ENCODE measurements at regions not wholly inside any gene's neighbourhood (a gene's known extent, or its start where the extent isn't known, plus 50 kb on each side); places are given as distances from the start of the nearest gene placed in this dataset.

DNA sequence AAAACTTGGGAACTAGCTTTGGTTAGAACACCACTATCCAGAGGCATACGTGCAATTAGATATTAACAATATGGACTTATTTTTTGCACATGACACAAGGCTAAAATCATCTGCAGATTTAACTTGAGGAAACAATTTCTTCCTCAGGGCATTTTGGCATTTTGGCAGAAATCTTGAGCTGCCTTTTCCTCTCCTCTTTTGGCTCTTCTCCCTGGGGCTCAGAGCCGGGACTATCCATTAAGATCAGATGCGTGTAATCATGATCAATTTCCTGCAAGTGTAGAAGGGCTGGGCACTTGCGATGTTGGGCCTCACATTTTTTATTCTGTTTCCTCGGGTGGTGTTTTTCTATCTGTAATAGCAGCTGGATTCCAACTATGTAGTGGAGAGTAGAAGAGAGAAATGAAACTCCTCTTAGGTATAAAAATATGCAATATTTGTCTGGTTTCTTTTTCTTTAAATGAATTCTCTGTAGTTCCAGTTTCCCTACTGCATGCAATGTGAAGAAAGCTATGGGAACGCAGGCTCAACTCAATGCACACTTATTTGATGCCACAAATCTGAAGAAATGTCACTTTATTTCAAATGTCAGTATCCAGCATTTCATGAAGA, 1010.8 kb downstream of the FLRT2 start:
- no peak overlapping the region for H4K5ac ChIP-seq (ENCODE audit: low read depth, low read length)
- in situ Hi-C loops (cut with MboI; ENCODE audit: low sequenced_read_pairs) (no loop called here), dilution Hi-C loops (cut with HindIII; ENCODE audit: low sequenced_read_pairs, unreplicated experiment) (no loop called here), intact Hi-C loops (cut with micrococcal nuclease) (no loop called here)
- ChIA-PET CTCF (interaction anchor here (0.5 kb wide), 1 partner anchor 51 kb away, joined by 6 read pairs; no protein-coding TSS in a partner anchor), POLR2A (ENCODE audit: unreplicated experiment) (interaction anchor here (1.2 kb wide), 1 partner anchor 9 kb away, joined by 3 read pairs; no protein-coding TSS in a partner anchor)
- H3K9me3 ChIP-seq (ENCODE audit: control insufficient read depth, insufficient read depth, low read length) = no peaks in the 10 kb centered on the region
- no peak overlapping the region for H2AK5ac ChIP-seq (ENCODE audit: low read depth, low read length)
- H2BK15ac ChIP-seq (ENCODE audit: low read depth, low read length) = no peak overlapping the region
- no peaks in the 10 kb centered on the region for H4K20me1 ChIP-seq (ENCODE audit: insufficient read depth, low read length)
- no peaks in the 10 kb centered on the region for H3K27me3 ChIP-seq (ENCODE audit: control insufficient read depth, insufficient read depth, low read length)
- DNase-seq = no peak
- H2BK5ac ChIP-seq (ENCODE audit: low read depth, low read length, poor library complexity, severe bottlenecking) = no peak overlapping the region
- no peak overlapping the region for H3K23ac ChIP-seq (ENCODE audit: low read depth, low read length)
- H3K56ac ChIP-seq (ENCODE audit: extremely low read depth, insufficient read depth, low read length) = no peak overlapping the region
- H3K27ac ChIP-seq (ENCODE audit: insufficient read depth, low read length) = no peak overlapping the region
- no peak overlapping the region for H3K4ac ChIP-seq (ENCODE audit: low read depth, low read length)
- no peaks in the 10 kb centered on the region for H3K36me3 ChIP-seq (ENCODE audit: control insufficient read depth, insufficient read depth, low read length)
- no peaks in the 10 kb centered on the region for H3K79me1 ChIP-seq (ENCODE audit: low read depth in 1 of 2, low read length in 2 of 2)
- no peak for TF ChIP-seq CHD1 (IDR thresholded peaks at IDR 0.05; ENCODE audit: low read depth, low read length)
- TF ChIP-seq NFE2L2 (IDR thresholded peaks at IDR 0.05; ENCODE audit: low read depth, low read length) = no peak
- no peak overlapping the region for H3K4me3 ChIP-seq (ENCODE audit: insufficient read depth, low read depth, low read length)
- BruUV-seq (replicated peaks) = no TSS peak
- no peak overlapping the region for H3K4me2 ChIP-seq (ENCODE audit: low read depth, low read length)
- H2BK20ac ChIP-seq (ENCODE audit: low read depth, low read length) = no peak overlapping the region
- H2BK120ac ChIP-seq (ENCODE audit: low read depth, low read length) = no peak overlapping the region
- no peak overlapping the region for H4K8ac ChIP-seq (ENCODE audit: low read depth in 2 of 2, low read length in 2 of 2)
- no peaks in the 10 kb centered on the region for H3K4me1 ChIP-seq (ENCODE audit: control insufficient read depth, insufficient read depth, low read length)
- H2AK9ac ChIP-seq (replicated peaks; ENCODE audit: low read depth, low read length, poor library complexity) = no peak overlapping the region
- WGBS, 2 experiments (ENCODE audit: extremely low coverage in 2 of 2, insufficient read length in 1 of 2) = no CpG with 5 or more reads among the region's 6 CpGs
- no peak overlapping the region for H3K14ac ChIP-seq (replicated peaks; ENCODE audit: low read depth, low read length)
- H2AFZ ChIP-seq (replicated peaks; ENCODE audit: low read length, poor library complexity) = no peak overlapping the region
- H3K9me1 ChIP-seq (ENCODE audit: insufficient read depth, low read length) = no peaks in the 10 kb centered on the region
- no peak overlapping the region for H3K9ac ChIP-seq (ENCODE audit: low read depth, low read length)
- H3K18ac ChIP-seq (ENCODE audit: low read depth, low read length) = no peak overlapping the region
- no peak overlapping the region for H4K91ac ChIP-seq (ENCODE audit: insufficient read depth, low read depth, low read length)
- no peak for ATAC-seq (ENCODE audit: low read depth)

All from IMR-90 (cell line).